ENCODE measurements at regions not wholly inside any gene's neighbourhood (a gene's known extent, or its start where the extent isn't known, plus 50 kb on each side); places are given as distances from the start of the nearest gene placed in this dataset.
"Not testable (repeated sequence)": the region's sequence is repeated elsewhere in the genome, so short reads cannot be mapped to it uniquely, and the experiment has no call there.

- no peaks in the 10 kb centered on the region for H3K36me3 ChIP-seq (ENCODE audit: control insufficient read depth, insufficient read depth, low read length)
- no peak overlapping the region for H3K4me3 ChIP-seq (ENCODE audit: low read depth, low read length)
- H3K27me3 ChIP-seq (ENCODE audit: control insufficient read depth, insufficient read depth, low read length) = no peaks in the 10 kb centered on the region
- TF ChIP-seq CTCF (IDR thresholded peaks at IDR 0.05; ENCODE audit: insufficient read depth, low read length, poor library complexity, severe bottlenecking) = no peak
- DNase-seq (ENCODE audit: low read depth) = no peak
Measured at GRCh38 chr5:18566671-18567070, 932.4 kb downstream of the TAF11L14 start.

GRCh38 chr5:18576586-18576985 lies 942.3 kb downstream of the TAF11L14 start:
- no peak overlapping the region for H3K4me3 ChIP-seq (ENCODE audit: low read depth, low read length)
- no peak for DNase-seq (ENCODE audit: low read depth)
- H3K36me3 ChIP-seq (ENCODE audit: control insufficient read depth, insufficient read depth, low read length) = no peaks in the 10 kb centered on the region
- TF ChIP-seq CTCF (IDR thresholded peaks at IDR 0.05; ENCODE audit: insufficient read depth, low read length, poor library complexity, severe bottlenecking) = no peak
- H3K27me3 ChIP-seq (ENCODE audit: control insufficient read depth, insufficient read depth, low read length) = no peaks in the 10 kb centered on the region

- DNase-seq (ENCODE audit: low read depth) = no peak
Measured at GRCh38 chr5:18601185-18601584, 966.9 kb downstream of the TAF11L14 start.

GRCh38 chr5:18602402-18602801 lies 968.1 kb downstream of the TAF11L14 start:
- no peak overlapping the region for H3K4me3 ChIP-seq (ENCODE audit: low read depth, low read length)
- DNase-seq (ENCODE audit: low read depth) = no peak
- H3K36me3 ChIP-seq (ENCODE audit: control insufficient read depth, insufficient read depth, low read length) = no peaks in the 10 kb centered on the region
- H3K27me3 ChIP-seq (ENCODE audit: control insufficient read depth, insufficient read depth, low read length) = no peaks in the 10 kb centered on the region
- TF ChIP-seq CTCF (IDR thresholded peaks at IDR 0.05; ENCODE audit: insufficient read depth, low read length, poor library complexity, severe bottlenecking) = no peak

More at GRCh38 chr5:18601185-18601584, 966.9 kb downstream of the TAF11L14 start:
- Histone ChIP-seq H3K27me3 (ENCODE audit: control insufficient read depth, insufficient read depth, low read length) (no peaks in the 10 kb centered on the region), H3K36me3 (ENCODE audit: control insufficient read depth, insufficient read depth, low read length) (no peaks in the 10 kb centered on the region), H3K4me3 (ENCODE audit: low read depth, low read length) (no peak overlapping the region)
- no peak for TF ChIP-seq CTCF (IDR thresholded peaks at IDR 0.05; ENCODE audit: insufficient read depth, low read length, poor library complexity, severe bottlenecking)

GRCh38 chr5:18605186-18605585 lies 970.9 kb downstream of the TAF11L14 start:
- Histone ChIP-seq H3K36me3 (ENCODE audit: control insufficient read depth, insufficient read depth, low read length) (no peaks in the 10 kb centered on the region), H3K27me3 (ENCODE audit: control insufficient read depth, insufficient read depth, low read length) (no peaks in the 10 kb centered on the region), H3K4me3 (ENCODE audit: low read depth, low read length) (no peak overlapping the region)
- DNase-seq (ENCODE audit: low read depth) = no peak
- TF ChIP-seq CTCF (IDR thresholded peaks at IDR 0.05; ENCODE audit: insufficient read depth, low read length, poor library complexity, severe bottlenecking) = no peak

DNA sequence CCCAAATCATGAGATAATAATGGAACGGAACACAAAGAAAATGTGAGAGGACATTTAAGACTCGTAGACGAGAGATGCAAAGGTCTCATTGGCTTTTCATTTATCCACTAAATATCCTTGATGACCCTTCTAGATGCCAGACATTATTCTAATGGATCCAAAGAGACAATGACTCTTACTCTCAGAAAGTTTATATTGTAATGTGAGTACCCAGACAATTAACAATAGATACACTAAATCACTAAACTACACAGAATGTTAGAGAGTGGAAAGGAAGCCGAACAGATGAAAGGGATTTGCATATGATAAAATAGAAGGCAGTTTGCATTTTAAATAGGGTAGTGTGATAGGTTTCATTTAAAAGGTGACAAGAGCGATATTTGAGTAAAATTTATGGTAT lies 973.3 kb downstream of the TAF11L14 start:
- no peaks in the 10 kb centered on the region for H3K36me3 ChIP-seq (ENCODE audit: control insufficient read depth, insufficient read depth, low read length)
- H3K4me3 ChIP-seq (ENCODE audit: low read depth, low read length) = no peak overlapping the region
- H3K27me3 ChIP-seq (ENCODE audit: control insufficient read depth, insufficient read depth, low read length) = no peaks in the 10 kb centered on the region
- no peak for TF ChIP-seq CTCF (IDR thresholded peaks at IDR 0.05; ENCODE audit: insufficient read depth, low read length, poor library complexity, severe bottlenecking)
- DNase-seq (ENCODE audit: low read depth) = no peak

DNA sequence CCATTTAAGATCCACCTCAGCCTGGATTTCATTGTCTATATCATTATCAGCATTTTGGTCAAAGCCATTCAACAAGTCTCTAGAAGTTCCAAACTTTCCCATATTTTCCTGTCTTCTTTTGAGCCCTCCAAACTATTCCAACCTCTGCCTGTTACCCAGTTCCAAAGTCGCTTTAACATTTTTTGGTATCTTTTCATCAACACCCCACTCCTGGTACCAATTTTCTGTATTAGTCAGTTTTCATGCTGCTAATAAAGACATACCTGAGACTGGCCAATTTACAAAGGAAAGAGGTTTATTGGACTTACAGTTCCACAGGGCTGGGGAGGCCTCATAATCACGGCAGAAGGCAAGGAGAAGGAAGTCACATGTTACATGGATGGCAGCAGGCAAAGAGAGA lies 982.9 kb downstream of the TAF11L14 start:
- not testable (repeated sequence) for DNase-seq (ENCODE audit: low read depth); H3K4me3 ChIP-seq (ENCODE audit: low read depth, low read length); H3K27me3 ChIP-seq (ENCODE audit: control insufficient read depth, insufficient read depth, low read length); H3K36me3 ChIP-seq (ENCODE audit: control insufficient read depth, insufficient read depth, low read length)

All from kidney epithelial cell (primary cell).